ENCODE measurements at regions not wholly inside any gene's neighbourhood (a gene's known extent, or its start where the extent isn't known, plus 50 kb on each side); places are given as distances from the start of the nearest gene placed in this dataset.

DNA sequence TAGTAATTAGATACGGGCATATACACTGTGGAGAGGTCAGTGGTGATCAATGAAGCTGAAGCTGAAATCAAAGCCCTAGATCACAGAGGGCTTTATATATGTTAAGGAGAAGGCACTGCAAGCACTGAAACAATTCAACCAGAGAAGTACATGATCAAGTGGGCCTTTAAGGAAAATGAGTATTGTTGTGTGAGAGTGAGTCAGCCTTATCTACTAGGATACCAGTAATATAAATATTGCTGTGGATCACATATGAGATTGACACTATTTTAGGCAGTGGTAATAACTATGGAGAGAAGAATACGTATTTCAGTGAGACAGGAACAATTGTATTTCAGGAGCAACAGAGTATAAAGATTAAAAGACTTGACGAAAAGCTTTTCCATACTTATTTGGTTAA, 1172.2 kb upstream of the GJE1 start:
- TF ChIP-seq, protein P1, sequence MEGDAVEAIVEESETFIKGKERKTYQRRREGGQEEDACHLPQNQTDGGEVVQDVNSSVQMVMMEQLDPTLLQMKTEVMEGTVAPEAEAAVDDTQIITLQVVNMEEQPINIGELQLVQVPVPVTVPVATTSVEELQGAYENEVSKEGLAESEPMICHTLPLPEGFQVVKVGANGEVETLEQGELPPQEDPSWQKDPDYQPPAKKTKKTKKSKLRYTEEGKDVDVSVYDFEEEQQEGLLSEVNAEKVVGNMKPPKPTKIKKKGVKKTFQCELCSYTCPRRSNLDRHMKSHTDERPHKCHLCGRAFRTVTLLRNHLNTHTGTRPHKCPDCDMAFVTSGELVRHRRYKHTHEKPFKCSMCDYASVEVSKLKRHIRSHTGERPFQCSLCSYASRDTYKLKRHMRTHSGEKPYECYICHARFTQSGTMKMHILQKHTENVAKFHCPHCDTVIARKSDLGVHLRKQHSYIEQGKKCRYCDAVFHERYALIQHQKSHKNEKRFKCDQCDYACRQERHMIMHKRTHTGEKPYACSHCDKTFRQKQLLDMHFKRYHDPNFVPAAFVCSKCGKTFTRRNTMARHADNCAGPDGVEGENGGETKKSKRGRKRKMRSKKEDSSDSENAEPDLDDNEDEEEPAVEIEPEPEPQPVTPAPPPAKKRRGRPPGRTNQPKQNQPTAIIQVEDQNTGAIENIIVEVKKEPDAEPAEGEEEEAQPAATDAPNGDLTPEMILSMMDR (IDR thresholded peaks at IDR 0.05): no peak
- Histone ChIP-seq H3K36me3 (no peaks in the 10 kb centered on the region), H3K27me3 (no peaks in the 10 kb centered on the region), H3K4me1 (no peaks in the 10 kb centered on the region), H3K4me3 (no peak overlapping the region), H3K27ac (no peak overlapping the region), H3K9me3 (no peaks in the 10 kb centered on the region)
- no peak for DNase-seq (ENCODE audit: low spot score)

DNA sequence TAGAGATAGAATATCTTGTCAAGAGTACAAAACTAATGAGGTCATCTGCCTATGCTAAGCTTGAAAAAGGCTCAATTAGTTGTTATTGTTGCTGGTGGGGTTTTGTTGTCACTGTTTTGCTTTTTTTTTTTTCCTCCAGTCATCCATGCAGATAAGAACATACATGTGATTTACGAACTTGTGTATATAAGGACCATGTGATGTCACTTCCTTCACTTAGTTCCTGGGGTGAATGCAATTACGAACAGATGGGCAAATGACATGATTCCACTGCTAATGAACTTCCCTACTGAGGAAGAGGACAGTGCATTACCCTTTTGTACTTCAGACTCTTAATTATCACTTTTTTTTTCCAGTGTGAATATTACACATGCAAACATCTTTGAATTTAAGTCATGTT, 1175.3 kb upstream of the GJE1 start:
- TF ChIP-seq, protein P1 (IDR thresholded peaks at IDR 0.05): no peak
- Histone ChIP-seq H3K9me3 (no peaks in the 10 kb centered on the region), H3K27me3 (no peaks in the 10 kb centered on the region)

GRCh38 chr6:140956571-140957369, 1176.0 kb upstream of the GJE1 start:
- no peak for DNase-seq (ENCODE audit: low spot score)
- Histone ChIP-seq H3K4me1 (no peaks in the 10 kb centered on the region), H3K4me3 (no peak overlapping the region), H3K27ac (no peak overlapping the region), H3K36me3 (no peaks in the 10 kb centered on the region), H3K27me3 (no peaks in the 10 kb centered on the region), H3K9me3 (no peaks in the 10 kb centered on the region)
- TF ChIP-seq, protein P1 (IDR thresholded peaks at IDR 0.05): no peak

More for the DNA sequence above, 1175.3 kb upstream of the GJE1 start:
- Histone ChIP-seq H3K4me3 (no peak overlapping the region), H3K36me3 (no peaks in the 10 kb centered on the region), H3K27ac (no peak overlapping the region), H3K4me1 (no peaks in the 10 kb centered on the region)
- no peak for DNase-seq (ENCODE audit: low spot score)

GRCh38 chr6:140940251-140940925, 1192.3 kb upstream of the GJE1 start:
- Histone ChIP-seq H3K36me3 (no peaks in the 10 kb centered on the region), H3K4me3 (no peak overlapping the region), H3K27ac (no peak overlapping the region), H3K9me3 (no peaks in the 10 kb centered on the region), H3K4me1 (no peaks in the 10 kb centered on the region), H3K27me3 (no peaks in the 10 kb centered on the region)
- TF ChIP-seq, protein P1 (IDR thresholded peaks at IDR 0.05): no peak
- no peak for DNase-seq (ENCODE audit: low spot score)

GRCh38 chr6:140932909-140933308, 1199.8 kb upstream of the GJE1 start:
- H3K4me3 ChIP-seq: no peak overlapping the region
- DNase-seq (ENCODE audit: low spot score): no peak
- TF ChIP-seq, protein P1 (IDR thresholded peaks at IDR 0.05): no peak
- H3K27me3 ChIP-seq: no peaks in the 10 kb centered on the region
- no peaks in the 10 kb centered on the region for H3K4me1 ChIP-seq
- H3K36me3 ChIP-seq: no peaks in the 10 kb centered on the region
- H3K27ac ChIP-seq: no peak overlapping the region
- no peaks in the 10 kb centered on the region for H3K9me3 ChIP-seq

All from right atrium auricular region (tissue), 2 donors.